Upper lobe of left lung (tissue), 6 donors: ENCODE measurements at regions not wholly inside any gene's neighbourhood (a gene's known extent, or its start where the extent isn't known, plus 50 kb on each side); places are given as distances from the start of the nearest gene placed in this dataset.

Source experiments
- ATAC-seq, 2 donors: fragments of 200-7000 bp; cut with Tn5 transposase; one replicate each; pipeline ENCODE4 v1.9.1; 2022; ENCODE audit warnings: mild to moderate bottlenecking in 2 of 2, moderate library complexity in 2 of 2; ENCODE audit not compliant: low FRiP score in 2 of 2
- DNase-seq, 2 donors: peaks; one replicate each; pipeline ENCODE4 v3.0.0-alpha.2; 2019 to 2020
- H3K27ac ChIP-seq, 4 donors: fragments of 200-600 bp; sonication (generic); one replicate each; pipeline ENCODE4 v1.5.1; 2016 to 2019
- H3K27me3 ChIP-seq, 4 donors: fragments of 200-600 bp; sonication (generic); one replicate each; pipeline ENCODE4 v1.5.1; 2017 to 2019
- H3K36me3 ChIP-seq, 4 donors: fragments of 200-600 bp; sonication (generic); one replicate each; pipeline ENCODE4 v1.5.1; 2016 to 2019
- H3K4me1 ChIP-seq, 4 donors: fragments of 200-600 bp; sonication (generic); one replicate each; pipeline ENCODE4 v1.5.1; 2018 to 2019
- H3K4me3 ChIP-seq, 4 donors: fragments of 200-600 bp; sonication (generic); one replicate each; pipeline ENCODE4 v1.5.1; 2017 to 2019; ENCODE audit warnings: mild to moderate bottlenecking in 2 of 4, moderate library complexity in 1 of 4
- H3K9me3 ChIP-seq, 4 donors: fragments of 200-600 bp; sonication (generic); one replicate each; pipeline ENCODE4 v1.5.1; 2018 to 2019
- CTCF ChIP-seq, 6 experiments: fragments of 450-650 bp in 4 of 6; fragments of 200-600 bp in 2 of 6; sonication (generic) in 2 of 6; IDR thresholded peaks; one replicate each; pipeline ENCODE4 v1.5.1; 2016 to 2019; ENCODE audit warnings: antibody characterized with exemption in 6 of 6
- EP300 ChIP-seq, 4 donors: sonication (generic); formaldehyde crosslinking; IDR thresholded peaks; one replicate each; pipeline ENCODE4 v1.5.1; 2017; ENCODE audit warnings: antibody characterized with exemption in 4 of 4, control low read depth in 2 of 4
- POLR2A ChIP-seq, 4 donors: fragments of 450-650 bp; IDR thresholded peaks; one replicate each; pipeline ENCODE4 v1.5.1; 2016 to 2017; ENCODE audit warnings: antibody characterized with exemption in 4 of 4, mild to moderate bottlenecking in 2 of 4
- POLR2AphosphoS5 ChIP-seq, 2 donors: sonication (generic); formaldehyde crosslinking; IDR thresholded peaks; one replicate each; pipeline ENCODE4 v1.5.1; 2017; ENCODE audit warnings: antibody characterized with exemption in 2 of 2
- WGBS, 2 donors: methylation state at CpG; one replicate each; pipeline ENCODE4 v1.1.5; 2017 to 2018; 5-methylcytosine and 5-hydroxymethylcytosine counted together
- donor health status: DM: no; HTN: no; CAD: no; lungs with moderate emphysema.
- donor health status: DM: no; HTN: yes; CAD: no; lungs with severe emphysema.

GRCh38 chr1:56197946-56198345 lies 381.4 kb downstream of the PLPP3 start:
- Histone ChIP-seq H3K9me3 (no peaks in the 10 kb centered on the region), H3K36me3 (no peaks in the 10 kb centered on the region), H3K27me3 (no peaks in the 10 kb centered on the region), H3K27ac (no peak overlapping the region), H3K4me3 (no peak overlapping the region), H3K4me1 (no peaks in the 10 kb centered on the region)
- DNase-seq (no peak), ATAC-seq (no peak)
- WGBS, 2 donors: 76 to 92% methylated on average over 2 of the region's 2 CpGs
- TF ChIP-seq CTCF (IDR thresholded peaks at IDR 0.05): no peak

GRCh38 chr1:56196839-56197238 lies 382.5 kb downstream of the PLPP3 start:
- ATAC-seq (no peak), DNase-seq (no peak)
- H3K4me3 ChIP-seq: no peak overlapping the region
- H3K36me3 ChIP-seq: no peaks in the 10 kb centered on the region
- no peaks in the 10 kb centered on the region for H3K4me1 ChIP-seq
- 66 to 80% methylated on average over 2 of the region's 2 CpGs for WGBS, 2 donors
- no peaks in the 10 kb centered on the region for H3K27me3 ChIP-seq
- no peak overlapping the region for H3K27ac ChIP-seq
- H3K9me3 ChIP-seq: no peaks in the 10 kb centered on the region
- TF ChIP-seq EP300 (IDR thresholded peaks at IDR 0.05): no peak
- TF ChIP-seq POLR2AphosphoS5 (IDR thresholded peaks at IDR 0.05): no peak
- TF ChIP-seq POLR2A (IDR thresholded peaks at IDR 0.05): no peak
- TF ChIP-seq CTCF (IDR thresholded peaks at IDR 0.05): no peak

- Histone ChIP-seq H3K4me1 (peaks cover 0 to 3% (median 0%) of the 10 kb centered on the region in 4 donors), H3K4me3 (no peak overlapping the region), H3K9me3 (no peaks in the 10 kb centered on the region), H3K27ac (no peak overlapping the region), H3K27me3 (no peaks in the 10 kb centered on the region), H3K36me3 (no peaks in the 10 kb centered on the region)
- WGBS, 2 donors: 38 to 86% methylated on average over 1 of the region's 1 CpG
- ATAC-seq (peak in 1 of 2 donors; percentile 47), DNase-seq (no peak)
- TF ChIP-seq EP300 (IDR thresholded peaks at IDR 0.05) (no peak), CTCF (IDR thresholded peaks at IDR 0.05) (no peak), POLR2A (IDR thresholded peaks at IDR 0.05) (no peak)
These were observed 384.6 kb downstream of the PLPP3 start for GRCh38 chr1:56194701-56195300.

GRCh38 chr1:56193656-56194055 lies 385.7 kb downstream of the PLPP3 start:
- DNase-seq: no peak
- H3K36me3 ChIP-seq: no peaks in the 10 kb centered on the region
- 83 to 90% methylated on average over 1 of the region's 1 CpG for WGBS, 2 donors
- no peak overlapping the region for H3K4me3 ChIP-seq
- peaks cover 0 to 10% (median 5%) of the 10 kb centered on the region in 4 donors for H3K4me1 ChIP-seq
- H3K9me3 ChIP-seq: no peaks in the 10 kb centered on the region
- H3K27ac ChIP-seq: no peak overlapping the region
- no peak for TF ChIP-seq EP300 (IDR thresholded peaks at IDR 0.05)
- TF ChIP-seq CTCF (IDR thresholded peaks at IDR 0.05): no peak
- TF ChIP-seq POLR2AphosphoS5 (IDR thresholded peaks at IDR 0.05): no peak
- ATAC-seq: no peak
- no peaks in the 10 kb centered on the region for H3K27me3 ChIP-seq

GRCh38 chr1:56191369-56191768 lies 388.0 kb downstream of the PLPP3 start:
- no peak for DNase-seq
- no peaks in the 10 kb centered on the region for H3K27me3 ChIP-seq
- H3K27ac ChIP-seq: no peak overlapping the region
- H3K9me3 ChIP-seq: no peaks in the 10 kb centered on the region
- H3K4me1 ChIP-seq: peaks cover 0 to 13% (median 5%) of the 10 kb centered on the region in 4 donors
- 76 to 81% methylated on average over 4 of the region's 4 CpGs for WGBS, 2 donors
- no peak overlapping the region for H3K4me3 ChIP-seq
- H3K36me3 ChIP-seq: no peaks in the 10 kb centered on the region
- no peak for TF ChIP-seq POLR2AphosphoS5 (IDR thresholded peaks at IDR 0.05)
- TF ChIP-seq CTCF (IDR thresholded peaks at IDR 0.05): no peak
- TF ChIP-seq EP300 (IDR thresholded peaks at IDR 0.05): no peak
- no peak for TF ChIP-seq POLR2A (IDR thresholded peaks at IDR 0.05)
- ATAC-seq: peak in 1 of 2 donors; percentile 63
